ENCODE measurements at regions not wholly inside any gene's neighbourhood (a gene's known extent, or its start where the extent isn't known, plus 50 kb on each side); places are given as distances from the start of the nearest gene placed in this dataset.
"Not testable (repeated sequence)": the region's sequence is repeated elsewhere in the genome, so short reads cannot be mapped to it uniquely, and the experiment has no call there.

- DNase-seq, result no peak
These were observed 352.5 kb downstream of the NPIPA8 start for GRCh38 chr16:17983847-17984639.

- no peak for DNase-seq
These were observed 353.4 kb downstream of the NPIPA8 start for GRCh38 chr16:17983114-17983513.

- no peak for DNase-seq
These were observed 359.3 kb downstream of the NPIPA8 start for GRCh38 chr16:17977260-17977659.

- DNase-seq, result no peak
These were observed 364.0 kb downstream of the NPIPA8 start for GRCh38 chr16:17972460-17972943.

GRCh38 chr16:17970816-17971331, 365.7 kb downstream of the NPIPA8 start:
- DNase-seq, result no peak

- no peak for DNase-seq
These were observed 366.3 kb downstream of the NPIPA8 start for GRCh38 chr16:17970157-17970765.

- DNase-seq, result no peak
These were observed 371.2 kb downstream of the NPIPA8 start for GRCh38 chr16:17965133-17965900.

- no peak for DNase-seq
These were observed 372.3 kb downstream of the NPIPA8 start for GRCh38 chr16:17964196-17964595.

GRCh38 chr16:17963185-17963836, 373.2 kb downstream of the NPIPA8 start:
- DNase-seq, result no peak

- DNase-seq, result no peak
These were observed 373.8 kb downstream of the NPIPA8 start for GRCh38 chr16:17962726-17963125.

GRCh38 chr16:17961822-17962221, 374.7 kb downstream of the NPIPA8 start:
- DNase-seq, result not testable (repeated sequence)

- no peak for DNase-seq
These were observed 385.2 kb downstream of the NPIPA8 start for GRCh38 chr16:17951378-17951777.

- no peak for DNase-seq
These were observed 386.6 kb downstream of the NPIPA8 start for GRCh38 chr16:17949982-17950250.

- DNase-seq, result no peak
These were observed 387.2 kb downstream of the NPIPA8 start for GRCh38 chr16:17949141-17949981.

GRCh38 chr16:17947637-17948036, 388.9 kb downstream of the NPIPA8 start:
- no peak for DNase-seq

GRCh38 chr16:17947165-17947564, 389.4 kb downstream of the NPIPA8 start:
- no peak for DNase-seq

GRCh38 chr16:17945080-17945601, 391.4 kb downstream of the NPIPA8 start:
- DNase-seq, result no peak

GRCh38 chr16:17944345-17944744, 392.2 kb downstream of the NPIPA8 start:
- no peak for DNase-seq

- no peak for DNase-seq
These were observed 394.5 kb downstream of the NPIPA8 start for GRCh38 chr16:17942067-17942466.

GRCh38 chr16:17940584-17941364, 395.8 kb downstream of the NPIPA8 start:
- no peak for DNase-seq

GRCh38 chr16:17939723-17940122, 396.8 kb downstream of the NPIPA8 start:
- no peak for DNase-seq
